CD4-positive, alpha-beta memory T cell (primary cell): ENCODE measurements at regions not wholly inside any gene's neighbourhood (a gene's known extent, or its start where the extent isn't known, plus 50 kb on each side); places are given as distances from the start of the nearest gene placed in this dataset.

Experiments
- CTCF ChIA-PET: fragments of 350-600 bp; sonication (Branson Sonifier 250); formaldehyde crosslinking; loops from one replicate; lab custom pipeline; 2021; ENCODE audit warnings: inconsistent platforms; ENCODE audit not compliant: partially characterized antibody; lab: Charles Lee
- POLR2A ChIA-PET: fragments of 350-600 bp; sonication (Branson Sonifier 250); formaldehyde crosslinking; loops from one replicate; lab custom pipeline; 2021; ENCODE audit not compliant: partially characterized antibody; lab: Charles Lee
- DNase-seq, 5 donors: peaks; one replicate each; pipeline versions ENCODE4 v3.0.0 to v3.0.0-alpha.2; 2020 to 2022; ENCODE audit warnings: mixed read lengths in 1 of 5
- H3K27ac ChIP-seq: one replicate; pipeline ENCODE4 v1.7.0; 2013; ENCODE audit warnings: low read depth, low read length
- H3K27me3 ChIP-seq: 2 replicates; pipeline ENCODE4 v1.7.0; 2013; ENCODE audit warnings: mild to moderate bottlenecking, low read length, moderate library complexity; ENCODE audit not compliant: insufficient read depth
- H3K36me3 ChIP-seq: 2 replicates; pipeline ENCODE4 v1.7.0; 2013; ENCODE audit warnings: mild to moderate bottlenecking, low read length, moderate library complexity; ENCODE audit not compliant: insufficient read depth
- H3K4me1 ChIP-seq: 2 replicates; pipeline ENCODE4 v1.7.0; 2013; ENCODE audit warnings: mild to moderate bottlenecking, low read length, moderate library complexity; ENCODE audit not compliant: insufficient read depth
- H3K4me3 ChIP-seq, 2 donors: one replicate each; pipeline ENCODE4 v1.7.0; 2013; ENCODE audit warnings: low read length in 2 of 2, mild to moderate bottlenecking in 1 of 2
- H3K9me3 ChIP-seq, 2 donors: one replicate each; pipeline ENCODE4 v1.7.0; 2013; ENCODE audit warnings: low read length in 2 of 2, control low read depth in 1 of 2; ENCODE audit not compliant: control insufficient read depth in 1 of 2
- H3K27ac Mint-ChIP-seq, 7 donors: one replicate each; pipeline ENCODE4 v1.8.0; 2020 to 2021; ENCODE audit warnings: mixed read lengths in 7 of 7, mild to moderate bottlenecking in 6 of 7, inconsistent platforms in 3 of 7, moderate library complexity in 3 of 7
- H3K27me3 Mint-ChIP-seq, 2 donors: one replicate each; pipeline ENCODE4 v1.8.0; 2020 to 2021; ENCODE audit warnings: mixed read lengths in 2 of 2
- H3K36me3 Mint-ChIP-seq, 2 donors: one replicate each; pipeline ENCODE4 v1.8.0; 2020 to 2021; ENCODE audit warnings: mixed read lengths in 2 of 2, inconsistent platforms in 1 of 2, mild to moderate bottlenecking in 1 of 2
- H3K4me1 Mint-ChIP-seq, 4 donors: one replicate each; pipeline ENCODE4 v1.8.0; 2020 to 2021; ENCODE audit warnings: mixed read lengths in 4 of 4, mild to moderate bottlenecking in 1 of 4
- H3K4me3 Mint-ChIP-seq, 8 donors: one replicate each; pipeline ENCODE4 v1.8.0; 2020 to 2021; ENCODE audit warnings: mixed read lengths in 8 of 8, mild to moderate bottlenecking in 7 of 8, moderate library complexity in 6 of 8, inconsistent platforms in 3 of 8
- H3K9me3 Mint-ChIP-seq, 8 donors: one replicate each; pipeline ENCODE4 v1.8.0; 2020 to 2021; ENCODE audit warnings: mixed read lengths in 8 of 8, mild to moderate bottlenecking in 5 of 8, inconsistent platforms in 3 of 8, moderate library complexity in 1 of 8
- intact Hi-C: fragments of 100-400 bp; cut with micrococcal nuclease; formaldehyde crosslinking; loops from one replicate; pipeline ENCODE4 v1.15.1; 2023

DNA sequence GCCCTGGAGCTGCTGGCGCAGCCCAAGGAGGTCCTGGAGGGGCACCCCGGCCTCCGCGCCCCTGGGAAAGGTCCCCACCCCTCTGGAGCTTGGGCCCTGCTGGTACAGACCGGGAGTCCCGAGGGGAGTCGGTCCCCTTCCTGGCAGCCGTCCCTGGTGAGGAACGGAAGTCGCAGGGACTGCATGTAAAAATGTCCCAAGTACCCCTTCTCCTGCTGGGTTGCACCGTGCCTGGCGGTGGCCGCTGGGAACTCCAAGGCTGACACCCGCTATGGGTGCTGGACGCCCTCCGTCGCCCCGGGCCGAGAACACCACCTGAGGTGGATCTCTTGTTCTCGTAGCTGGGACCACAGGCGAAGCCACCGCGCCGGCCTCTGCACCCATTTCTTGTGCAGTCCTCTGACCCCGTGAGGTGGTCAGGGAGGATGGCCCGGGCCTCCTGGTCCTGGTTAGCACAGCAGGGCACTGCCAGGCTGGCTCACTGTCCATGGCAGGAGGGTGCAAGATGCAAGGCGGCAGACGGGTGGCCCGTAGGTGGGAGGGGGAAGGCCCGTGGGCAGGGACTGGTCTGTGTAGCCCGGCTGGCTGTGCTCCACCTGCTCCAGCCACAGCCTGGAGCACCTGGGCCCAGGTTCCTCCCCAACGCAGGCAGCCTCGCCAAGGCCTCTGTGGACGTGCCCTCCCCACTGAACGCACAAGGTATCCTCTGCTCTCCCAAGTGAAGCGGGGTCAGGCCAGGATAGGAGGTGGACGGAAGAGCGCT is 165.2 kb downstream of the IGLL1 start:
- Histone ChIP-seq H3K27ac (no peak overlapping the region), H3K27me3 (no peaks in the 10 kb centered on the region), H3K36me3 (no peaks in the 10 kb centered on the region), H3K9me3 (no peaks in the 10 kb centered on the region), H3K4me3 (no peak overlapping the region), H3K4me1 (no peaks in the 10 kb centered on the region)
- Mint-ChIP-seq H3K4me3 (no peak overlapping the region), H3K27me3 (peaks cover 4 to 9% of the 10 kb centered on the region in 2 donors), H3K4me1 (peaks cover 0 to 12% (median 3%) of the 10 kb centered on the region in 4 donors), H3K36me3 (no peaks in the 10 kb centered on the region), H3K27ac (no peak overlapping the region), H3K9me3 (no peaks in the 10 kb centered on the region)
- ChIA-PET CTCF (no interaction called here), POLR2A (no interaction called here)
- intact Hi-C loops: no loop called here
- no peak for DNase-seq

DNA sequence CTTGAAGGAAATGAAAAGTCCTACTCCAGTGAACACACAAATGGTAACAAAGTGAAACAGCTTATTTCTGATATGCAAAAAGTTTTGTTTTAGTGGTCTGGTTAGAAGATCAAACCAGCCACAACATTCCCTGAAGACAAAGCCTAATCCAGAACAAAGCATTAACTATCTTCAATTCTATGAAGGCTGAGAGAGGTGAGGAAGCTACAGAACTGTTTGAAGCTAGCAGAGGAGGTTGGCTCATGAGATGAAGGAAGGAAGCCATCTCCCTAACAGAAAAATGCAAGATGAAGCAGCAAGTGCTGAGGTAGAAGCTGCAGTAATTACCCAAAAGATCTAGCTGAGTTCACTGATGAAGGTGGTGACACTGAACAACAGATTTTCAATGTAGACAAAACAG is 168.4 kb downstream of the IGLL1 start:
- Mint-ChIP-seq H3K27me3 (peaks cover 0 to 2% of the 10 kb centered on the region in 2 donors), H3K4me3 (no peak overlapping the region), H3K36me3 (no peaks in the 10 kb centered on the region), H3K9me3 (no peaks in the 10 kb centered on the region), H3K27ac (peak overlapping the region in 1 of 7 donors; percentile 34), H3K4me1 (peaks cover 0 to 12% (median 3%) of the 10 kb centered on the region in 4 donors)
- CTCF ChIA-PET: interaction anchor here (0.9 to 1.5 kb wide), 2 partner anchors 24 to 26 kb away, joined by 3 read pairs; no protein-coding TSS in a partner anchor
- no peaks in the 10 kb centered on the region for H3K4me1 ChIP-seq
- H3K36me3 ChIP-seq: no peaks in the 10 kb centered on the region
- DNase-seq: no peak
- POLR2A ChIA-PET: no interaction called here
- H3K9me3 ChIP-seq: no peaks in the 10 kb centered on the region
- H3K4me3 ChIP-seq: no peak overlapping the region
- intact Hi-C loops: no loop called here
- no peaks in the 10 kb centered on the region for H3K27me3 ChIP-seq
- H3K27ac ChIP-seq: no peak overlapping the region

DNA sequence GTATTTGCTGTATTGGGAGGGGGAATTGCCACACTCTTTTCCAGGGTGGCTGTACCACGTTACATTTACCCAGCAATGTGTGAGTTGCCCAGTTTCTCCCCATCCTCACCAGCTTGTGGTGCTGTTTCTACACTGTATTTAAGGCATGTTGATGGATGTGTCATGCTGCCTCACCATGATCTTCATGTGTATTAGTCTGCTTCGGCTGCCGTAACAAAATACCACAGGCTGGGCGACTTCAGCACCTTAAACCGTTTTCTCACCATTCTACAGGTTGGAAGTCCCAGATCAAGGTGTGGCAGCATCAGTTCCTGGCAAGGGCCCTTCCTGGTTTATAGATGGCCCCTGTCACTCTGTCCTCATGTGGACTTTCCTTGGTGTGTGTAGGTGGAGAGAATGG is 169.7 kb downstream of the IGLL1 start:
- intact Hi-C loops: no loop called here
- Histone ChIP-seq H3K9me3 (no peaks in the 10 kb centered on the region), H3K27me3 (no peaks in the 10 kb centered on the region), H3K36me3 (no peaks in the 10 kb centered on the region), H3K27ac (no peak overlapping the region), H3K4me3 (no peak overlapping the region), H3K4me1 (no peaks in the 10 kb centered on the region)
- Mint-ChIP-seq H3K4me3 (no peak overlapping the region), H3K9me3 (no peaks in the 10 kb centered on the region), H3K36me3 (no peaks in the 10 kb centered on the region), H3K27ac (no peak overlapping the region), H3K4me1 (peaks cover 0 to 12% (median 3%) of the 10 kb centered on the region in 4 donors), H3K27me3 (no peaks in the 10 kb centered on the region)
- POLR2A ChIA-PET: no interaction called here
- DNase-seq: no peak
- CTCF ChIA-PET: interaction anchor here (1.5 kb wide), 1 partner anchor 25 kb away, joined by 3 read pairs; no protein-coding TSS in a partner anchor

DNA sequence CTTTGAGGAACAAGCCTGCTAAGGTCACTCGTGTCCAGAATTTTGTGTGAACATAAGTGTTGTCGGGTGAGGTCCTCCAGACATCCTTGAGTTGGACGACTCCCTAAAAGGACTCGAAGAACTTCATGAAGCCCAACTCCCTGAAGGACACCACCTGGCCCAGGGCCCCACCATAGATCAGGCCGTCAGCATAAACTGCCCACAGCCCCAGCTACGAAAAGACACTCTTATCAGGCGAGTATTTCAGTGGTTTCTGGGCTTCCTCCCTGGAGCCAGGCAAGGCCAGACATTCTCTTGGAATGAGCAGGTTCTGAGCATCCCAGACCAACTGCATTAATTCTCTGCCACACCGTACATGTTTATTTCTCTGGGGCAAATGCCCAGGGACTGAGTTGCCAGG is 170.1 kb downstream of the IGLL1 start:
- H3K27ac Mint-ChIP-seq: no peak overlapping the region
- CTCF ChIA-PET: no interaction called here
- Histone ChIP-seq H3K36me3 (no peaks in the 10 kb centered on the region), H3K4me1 (no peaks in the 10 kb centered on the region), H3K27ac (no peak overlapping the region), H3K27me3 (no peaks in the 10 kb centered on the region), H3K4me3 (no peak overlapping the region), H3K9me3 (no peaks in the 10 kb centered on the region)
- DNase-seq: no peak
- POLR2A ChIA-PET: no interaction called here
- no peaks in the 10 kb centered on the region for H3K9me3 Mint-ChIP-seq
- no peak overlapping the region for H3K4me3 Mint-ChIP-seq
- H3K4me1 Mint-ChIP-seq: peaks cover 0 to 12% (median 3%) of the 10 kb centered on the region in 4 donors
- H3K36me3 Mint-ChIP-seq: no peaks in the 10 kb centered on the region
- intact Hi-C loops: no loop called here
- no peaks in the 10 kb centered on the region for H3K27me3 Mint-ChIP-seq

DNA sequence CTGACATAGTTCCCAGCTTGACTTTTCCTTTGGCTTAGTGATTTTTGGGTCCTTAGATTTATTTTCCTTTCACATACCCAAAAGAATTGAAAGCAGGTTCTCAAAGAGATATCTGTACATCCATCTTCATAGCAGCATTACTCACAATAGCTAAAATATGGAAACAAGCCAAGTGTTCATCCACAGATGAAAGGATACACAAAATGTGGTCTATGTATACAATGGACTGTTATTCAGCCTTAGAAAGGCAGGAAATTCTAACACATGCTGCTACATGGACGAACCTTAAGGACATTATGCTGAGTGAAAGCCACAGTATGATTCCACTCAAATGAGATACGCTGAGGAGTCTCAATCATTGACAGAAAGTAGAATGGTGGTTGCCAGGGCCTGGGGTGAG is 171.8 kb downstream of the IGLL1 start:
- intact Hi-C loops: no loop called here
- Mint-ChIP-seq H3K4me3 (no peak overlapping the region), H3K27ac (no peak overlapping the region), H3K9me3 (no peaks in the 10 kb centered on the region), H3K27me3 (no peaks in the 10 kb centered on the region), H3K36me3 (no peaks in the 10 kb centered on the region), H3K4me1 (peaks cover 0 to 12% (median 3%) of the 10 kb centered on the region in 4 donors)
- no peak overlapping the region for H3K4me3 ChIP-seq
- H3K27me3 ChIP-seq: no peaks in the 10 kb centered on the region
- no peak overlapping the region for H3K27ac ChIP-seq
- H3K36me3 ChIP-seq: no peaks in the 10 kb centered on the region
- POLR2A ChIA-PET: no interaction called here
- H3K4me1 ChIP-seq: no peaks in the 10 kb centered on the region
- CTCF ChIA-PET: no interaction called here
- no peak for DNase-seq
- H3K9me3 ChIP-seq: no peaks in the 10 kb centered on the region

DNA sequence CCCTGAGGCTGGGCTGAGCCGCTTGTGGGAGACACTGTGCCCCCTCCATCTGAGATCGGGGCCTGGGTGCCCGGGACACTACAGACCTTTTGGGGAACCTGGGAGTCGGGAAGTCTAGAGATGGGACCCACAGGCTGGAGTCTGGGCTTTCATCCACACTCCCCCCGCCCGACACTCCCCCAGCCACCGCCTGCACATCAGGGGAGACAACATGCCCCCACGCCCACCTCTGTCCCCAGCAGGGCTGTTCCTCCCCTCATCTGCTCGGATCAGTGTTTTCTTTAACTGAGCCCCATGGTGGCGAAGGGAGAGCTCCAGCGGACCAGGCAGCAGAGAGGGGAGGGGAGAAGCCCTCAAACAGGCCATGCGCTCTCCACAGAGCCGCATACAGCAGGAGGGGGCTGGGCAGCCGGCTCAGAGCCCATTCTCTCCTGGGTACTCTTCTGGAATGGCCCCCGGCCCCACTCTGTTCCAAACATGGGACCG is 174.7 kb downstream of the IGLL1 start:
- H3K4me3 ChIP-seq: no peak overlapping the region
- H3K9me3 ChIP-seq: no peaks in the 10 kb centered on the region
- no peak overlapping the region for H3K27ac ChIP-seq
- no peaks in the 10 kb centered on the region for H3K36me3 Mint-ChIP-seq
- no peaks in the 10 kb centered on the region for H3K27me3 Mint-ChIP-seq
- no peak overlapping the region for H3K4me3 Mint-ChIP-seq
- DNase-seq: no peak
- ChIA-PET CTCF (interaction anchor here (1.5 kb wide), 1 partner anchor 8 kb away, joined by 4 read pairs; no protein-coding TSS in a partner anchor), POLR2A (no interaction called here)
- intact Hi-C loops: no loop called here
- H3K9me3 Mint-ChIP-seq: no peaks in the 10 kb centered on the region
- H3K27me3 ChIP-seq: no peaks in the 10 kb centered on the region
- H3K36me3 ChIP-seq: no peaks in the 10 kb centered on the region
- no peak overlapping the region for H3K27ac Mint-ChIP-seq
- H3K4me1 ChIP-seq: no peaks in the 10 kb centered on the region
- no peaks in the 10 kb centered on the region for H3K4me1 Mint-ChIP-seq

DNA sequence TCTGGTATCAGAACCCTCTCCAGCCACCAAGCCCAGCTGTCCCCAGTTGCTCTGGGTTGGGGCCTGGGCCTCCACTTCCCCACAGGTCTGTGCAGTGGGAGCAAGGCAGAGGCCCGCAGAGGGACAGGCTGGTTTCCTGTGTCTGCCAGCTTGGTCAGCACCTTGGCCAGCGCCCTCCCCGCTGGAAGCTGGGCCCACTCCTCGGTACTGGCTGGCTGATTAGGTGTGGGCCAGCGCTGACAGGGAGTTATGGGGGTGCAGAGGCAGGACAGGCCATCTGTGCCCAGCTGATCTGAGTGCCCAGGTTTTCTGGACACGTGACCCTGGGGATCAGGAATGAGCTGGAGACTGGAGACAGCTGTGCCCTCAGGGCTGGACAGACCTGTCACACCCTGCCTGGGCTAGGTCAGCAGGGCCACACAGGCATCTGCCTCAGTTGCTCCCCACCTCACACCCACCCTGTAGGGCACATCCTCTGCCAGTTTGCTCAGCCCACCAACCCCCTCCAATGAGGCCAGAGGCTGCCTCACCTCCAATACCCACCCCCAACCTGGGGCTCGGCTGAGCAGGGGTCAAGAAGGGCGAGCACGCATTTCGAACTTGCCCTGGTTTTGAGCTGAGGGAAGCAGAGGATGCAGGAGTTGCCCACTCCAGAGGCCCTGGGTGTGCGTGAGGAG is 175.3 kb downstream of the IGLL1 start:
- no peak overlapping the region for H3K27ac Mint-ChIP-seq
- Histone ChIP-seq H3K27ac (no peak overlapping the region), H3K4me1 (no peaks in the 10 kb centered on the region), H3K9me3 (no peaks in the 10 kb centered on the region), H3K36me3 (no peaks in the 10 kb centered on the region), H3K4me3 (no peak overlapping the region), H3K27me3 (no peaks in the 10 kb centered on the region)
- intact Hi-C loops: no loop called here
- no peak for DNase-seq
- ChIA-PET CTCF (interaction anchor here (1.5 kb wide), 1 partner anchor 8 kb away, joined by 4 read pairs; no protein-coding TSS in a partner anchor), POLR2A (no interaction called here)
- no peaks in the 10 kb centered on the region for H3K4me1 Mint-ChIP-seq
- no peaks in the 10 kb centered on the region for H3K27me3 Mint-ChIP-seq
- no peak overlapping the region for H3K4me3 Mint-ChIP-seq
- no peaks in the 10 kb centered on the region for H3K9me3 Mint-ChIP-seq
- H3K36me3 Mint-ChIP-seq: no peaks in the 10 kb centered on the region
